GM12872 (cell line): ENCODE measurements at regions not wholly inside any gene's neighbourhood (a gene's known extent, or its start where the extent isn't known, plus 50 kb on each side); places are given as distances from the start of the nearest gene placed in this dataset.

Experiments
- TF ChIP-seq, protein P1 (sequence below): IDR thresholded peaks from 3 replicates; pipeline ENCODE4 v1.5.1; 2011; ENCODE audit warnings: low read depth, mild to moderate bottlenecking, low read length, moderate library complexity; ENCODE audit not compliant: insufficient read depth

DNA sequence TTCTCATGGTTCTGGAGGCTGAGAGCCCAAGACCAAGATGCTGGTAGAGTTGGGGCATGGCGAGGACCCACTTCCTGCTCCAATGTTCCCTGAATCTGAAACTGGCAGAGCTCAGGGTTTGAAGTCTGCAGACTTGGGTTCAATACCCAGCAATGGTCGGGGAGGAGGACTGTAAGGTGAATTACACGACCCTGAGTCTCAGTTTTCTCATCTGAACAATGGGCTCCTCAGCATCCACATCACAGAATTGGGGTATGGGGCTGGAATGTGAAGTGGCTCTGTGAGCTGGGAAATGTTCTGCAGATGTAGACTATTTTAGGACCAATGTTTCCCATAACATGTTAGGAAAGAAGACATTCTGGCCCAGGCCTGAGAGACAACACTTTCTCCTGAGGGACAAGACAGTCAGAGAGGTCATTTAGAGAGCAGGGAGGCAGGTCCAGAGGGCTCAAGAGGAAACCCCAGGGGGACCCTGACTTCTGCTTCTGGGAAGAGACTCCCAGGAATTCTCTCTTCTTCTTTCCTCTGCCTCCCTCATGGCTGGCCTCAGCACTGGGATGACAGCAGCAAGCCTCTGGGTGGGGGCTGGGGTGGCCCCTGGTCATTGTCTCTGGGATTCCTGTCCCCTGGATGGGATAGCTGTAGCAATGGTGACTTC lies 141.3 kb upstream of the PMEPA1 start:
- TF ChIP-seq, protein P1, sequence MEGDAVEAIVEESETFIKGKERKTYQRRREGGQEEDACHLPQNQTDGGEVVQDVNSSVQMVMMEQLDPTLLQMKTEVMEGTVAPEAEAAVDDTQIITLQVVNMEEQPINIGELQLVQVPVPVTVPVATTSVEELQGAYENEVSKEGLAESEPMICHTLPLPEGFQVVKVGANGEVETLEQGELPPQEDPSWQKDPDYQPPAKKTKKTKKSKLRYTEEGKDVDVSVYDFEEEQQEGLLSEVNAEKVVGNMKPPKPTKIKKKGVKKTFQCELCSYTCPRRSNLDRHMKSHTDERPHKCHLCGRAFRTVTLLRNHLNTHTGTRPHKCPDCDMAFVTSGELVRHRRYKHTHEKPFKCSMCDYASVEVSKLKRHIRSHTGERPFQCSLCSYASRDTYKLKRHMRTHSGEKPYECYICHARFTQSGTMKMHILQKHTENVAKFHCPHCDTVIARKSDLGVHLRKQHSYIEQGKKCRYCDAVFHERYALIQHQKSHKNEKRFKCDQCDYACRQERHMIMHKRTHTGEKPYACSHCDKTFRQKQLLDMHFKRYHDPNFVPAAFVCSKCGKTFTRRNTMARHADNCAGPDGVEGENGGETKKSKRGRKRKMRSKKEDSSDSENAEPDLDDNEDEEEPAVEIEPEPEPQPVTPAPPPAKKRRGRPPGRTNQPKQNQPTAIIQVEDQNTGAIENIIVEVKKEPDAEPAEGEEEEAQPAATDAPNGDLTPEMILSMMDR: no peak

DNA sequence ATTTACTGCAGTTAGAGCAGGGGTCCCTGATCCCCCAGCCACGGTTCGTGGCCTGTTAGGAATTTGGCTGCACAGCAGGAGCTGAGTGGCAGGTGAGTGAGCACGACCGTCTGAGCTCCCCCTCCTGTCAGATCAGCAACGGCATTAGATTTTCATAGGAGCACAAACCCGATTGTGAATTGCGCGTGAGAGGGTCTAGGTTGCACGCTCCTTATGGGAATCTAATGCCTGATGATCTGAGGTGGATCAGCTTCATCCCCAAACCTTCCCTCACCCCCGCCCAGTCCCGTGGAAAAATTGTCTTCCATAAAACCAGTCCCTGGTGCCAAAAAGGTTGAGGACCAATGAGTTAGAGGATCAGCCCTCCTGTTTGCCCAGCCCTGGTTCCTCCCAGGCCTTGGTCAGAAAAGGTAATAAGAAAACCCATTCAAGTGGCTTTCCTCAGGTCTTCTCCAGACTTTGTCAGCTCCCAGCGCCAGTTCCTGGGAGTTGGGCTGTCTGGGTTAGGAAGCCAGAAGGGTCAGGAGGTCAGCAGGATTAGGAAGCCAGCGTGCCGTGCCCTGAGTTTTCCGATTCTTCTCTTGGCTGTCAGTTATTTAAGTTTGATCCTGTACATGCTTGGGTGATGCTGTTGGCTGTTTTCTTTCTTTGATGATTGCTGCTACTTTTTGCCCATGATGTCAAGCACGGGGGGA lies 139.9 kb upstream of the PMEPA1 start:
- TF ChIP-seq, protein P1: no peak

DNA sequence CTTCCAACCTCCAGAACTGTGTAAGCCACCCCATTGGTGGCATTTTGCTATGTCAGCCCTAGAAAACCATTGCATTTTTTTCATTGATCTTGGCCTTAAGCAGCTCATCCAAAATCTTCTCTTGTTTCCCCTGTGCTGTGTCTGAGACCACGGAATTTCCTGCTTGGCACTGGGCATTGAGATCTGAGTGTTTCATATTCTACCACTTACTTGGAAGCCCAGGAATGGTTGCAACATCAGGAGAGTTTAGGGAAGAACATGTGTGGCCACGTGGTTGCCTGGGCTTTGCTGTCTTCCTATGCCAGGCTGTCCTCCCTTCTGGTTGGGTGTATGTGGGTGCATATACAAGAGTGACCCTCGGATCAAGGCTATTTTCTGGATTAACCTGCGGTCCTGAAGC lies 139.3 kb upstream of the PMEPA1 start:
- TF ChIP-seq, protein P1: no peak

DNA sequence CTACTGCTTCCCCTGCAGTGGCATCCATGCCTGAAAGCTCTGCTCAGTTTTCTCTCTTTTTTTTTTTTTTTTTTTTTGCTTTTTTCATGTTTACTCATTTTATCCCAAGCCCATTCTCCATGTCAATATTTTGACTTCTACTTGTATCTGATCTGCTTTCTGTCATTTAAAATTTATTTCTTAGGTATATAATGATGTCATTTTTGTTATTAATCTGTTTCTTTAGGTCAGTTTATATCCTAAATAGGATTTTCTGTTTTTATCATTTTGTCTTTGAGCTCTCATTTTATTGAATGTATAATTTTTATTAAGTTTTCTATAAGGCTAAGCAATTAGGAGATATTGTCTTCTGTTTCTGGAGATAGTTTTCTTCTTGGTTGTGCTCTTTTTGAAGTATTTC lies 138.5 kb upstream of the PMEPA1 start:
- TF ChIP-seq, protein P1: no peak

DNA sequence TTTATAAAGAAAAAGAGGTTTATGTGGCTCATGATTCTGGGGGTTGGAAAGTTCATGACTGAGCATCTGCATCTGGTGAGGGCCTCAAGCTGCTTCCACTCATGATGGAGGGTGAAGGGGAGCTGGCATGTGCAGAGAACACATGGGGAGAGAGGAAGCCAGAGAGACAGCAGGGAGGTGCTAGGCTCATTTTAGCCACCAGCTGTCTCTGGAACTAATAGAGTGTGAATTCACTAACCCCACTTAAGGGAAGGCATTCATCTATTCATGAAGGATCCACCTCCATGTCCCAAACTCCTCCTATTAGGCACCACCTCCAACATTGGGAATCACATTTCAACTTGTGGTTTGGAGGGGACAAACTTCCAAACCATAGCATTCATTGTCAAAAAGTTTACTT lies 137.3 kb upstream of the PMEPA1 start:
- TF ChIP-seq, protein P1: no peak

DNA sequence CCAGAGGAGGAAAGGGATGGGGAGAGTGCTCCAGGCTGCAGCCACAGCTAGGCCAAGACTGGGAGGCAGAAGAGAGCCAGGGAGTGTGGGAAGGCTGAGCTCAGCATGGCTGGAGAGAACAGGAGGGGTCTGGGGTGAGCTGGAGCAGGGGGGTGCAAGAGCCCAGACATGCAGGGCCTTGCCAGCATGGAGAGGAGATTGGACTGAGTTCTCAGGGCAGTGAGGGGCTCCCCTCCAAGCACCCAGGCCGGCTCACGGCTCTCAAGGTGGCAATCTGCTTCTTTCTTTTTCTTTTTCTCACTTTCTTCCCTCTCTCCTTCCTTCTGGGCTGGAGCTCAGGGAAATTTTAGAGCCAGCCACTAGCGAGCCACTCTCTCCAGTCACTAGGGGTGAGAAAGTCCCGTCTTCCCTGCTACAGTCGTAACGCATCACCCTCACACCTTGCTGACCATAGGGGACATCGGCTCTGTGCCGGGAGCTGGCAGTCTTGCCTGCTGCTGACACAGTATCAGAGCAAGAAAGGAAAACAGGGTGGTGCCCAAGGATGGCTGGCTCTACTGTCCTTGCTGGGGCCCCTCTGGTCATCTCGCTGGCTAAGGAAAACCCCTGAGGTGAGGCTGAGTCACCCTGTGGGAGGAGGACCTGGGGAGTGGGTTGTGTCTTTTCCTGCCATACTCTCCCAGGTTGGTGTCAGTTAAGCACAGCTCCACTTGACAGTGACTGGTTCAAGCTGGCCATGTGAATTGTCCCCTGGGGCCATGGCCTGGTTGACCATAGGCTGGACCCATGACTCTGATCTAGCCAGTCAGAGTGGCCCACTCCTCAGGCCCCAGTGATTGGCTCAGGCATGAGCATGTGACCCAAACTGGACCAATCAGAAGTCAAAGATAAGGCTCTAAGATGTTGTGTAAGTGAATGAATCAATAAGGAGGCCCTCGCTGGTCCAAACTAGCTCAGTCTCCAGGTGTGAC lies 135.1 kb upstream of the PMEPA1 start:
- TF ChIP-seq, protein P1: no peak
